ENCODE measurements at regions not wholly inside any gene's neighbourhood (a gene's known extent, or its start where the extent isn't known, plus 50 kb on each side); places are given as distances from the start of the nearest gene placed in this dataset.

- DNase-seq (ENCODE audit: low spot score in 2 of 2): no peak
- no peak overlapping the region for H3K4me3 ChIP-seq (ENCODE audit: low read depth, poor library complexity, severe bottlenecking)
- WGBS, 2 donors: 58 to 60% methylated on average over 2 of the region's 2 CpGs
- TF ChIP-seq CTCF (IDR thresholded peaks at IDR 0.05): no peak
- intact Hi-C loops (cut with DNase I; ENCODE audit: low total_unique reads): no loop called here
Measured at GRCh38 chr4:177573507-177573906, 131.3 kb upstream of the AGA start.

- WGBS, 2 donors: 58 to 61% methylated on average over 8 of the region's 8 CpGs
- intact Hi-C loops (cut with DNase I; ENCODE audit: low total_unique reads): no loop called here
- no peak overlapping the region for H3K4me3 ChIP-seq (ENCODE audit: low read depth, poor library complexity, severe bottlenecking)
- TF ChIP-seq CTCF (IDR thresholded peaks at IDR 0.05): no peak
- TF ChIP-seq POLR2A (IDR thresholded peaks at IDR 0.05): no peak
- DNase-seq (ENCODE audit: low spot score in 2 of 2): no peak
Measured at GRCh38 chr4:177574446-177574845, 132.2 kb upstream of the AGA start.

GRCh38 chr4:177579649-177580048 lies 137.4 kb upstream of the AGA start:
- WGBS, 2 donors: 56 to 66% methylated on average over 1 of the region's 1 CpG
- no peak for DNase-seq (ENCODE audit: low spot score in 2 of 2)
- intact Hi-C loops (cut with DNase I; ENCODE audit: low total_unique reads): no loop called here
- TF ChIP-seq POLR2A (IDR thresholded peaks at IDR 0.05) (no peak), CTCF (IDR thresholded peaks at IDR 0.05) (no peak)
- H3K4me3 ChIP-seq (ENCODE audit: low read depth, poor library complexity, severe bottlenecking): no peak overlapping the region

- TF ChIP-seq CTCF (IDR thresholded peaks at IDR 0.05) (no peak), POLR2A (IDR thresholded peaks at IDR 0.05) (no peak)
- intact Hi-C loops (cut with DNase I; ENCODE audit: low total_unique reads): no loop called here
Measured at GRCh38 chr4:177582992-177583391, 140.8 kb upstream of the AGA start.

GRCh38 chr4:177587989-177588388 lies 145.8 kb upstream of the AGA start:
- DNase-seq (ENCODE audit: low spot score in 2 of 2): no peak
- intact Hi-C loops (cut with DNase I; ENCODE audit: low total_unique reads): no loop called here
- no peak overlapping the region for H3K4me3 ChIP-seq (ENCODE audit: low read depth, poor library complexity, severe bottlenecking)
- 90 to 94% methylated on average over 2 of the region's 2 CpGs for WGBS, 2 donors
- no peak for TF ChIP-seq CTCF (IDR thresholded peaks at IDR 0.05)
- TF ChIP-seq POLR2A (IDR thresholded peaks at IDR 0.05): no peak

More at GRCh38 chr4:177582992-177583391, 140.8 kb upstream of the AGA start:
- no peak for DNase-seq (ENCODE audit: low spot score in 2 of 2)
- no peak overlapping the region for H3K4me3 ChIP-seq (ENCODE audit: low read depth, poor library complexity, severe bottlenecking)

- no peak overlapping the region for H3K4me3 ChIP-seq (ENCODE audit: low read depth, poor library complexity, severe bottlenecking)
- WGBS, 2 donors: 87 to 90% methylated on average over 2 of the region's 2 CpGs
- DNase-seq (ENCODE audit: low spot score in 2 of 2): no peak
- TF ChIP-seq CTCF (IDR thresholded peaks at IDR 0.05) (no peak), POLR2A (IDR thresholded peaks at IDR 0.05) (no peak)
- intact Hi-C loops (cut with DNase I; ENCODE audit: low total_unique reads): no loop called here
Measured at GRCh38 chr4:177595386-177595785, 153.1 kb upstream of the AGA start.
